GM23248 (cell line): ENCODE measurements at regions not wholly inside any gene's neighbourhood (a gene's known extent, or its start where the extent isn't known, plus 50 kb on each side); places are given as distances from the start of the nearest gene placed in this dataset.

Experiments used
- EZH2 ChIP-seq: fragments of 200-600 bp; sonication (generic); IDR thresholded peaks from 2 replicates; pipeline ENCODE4 v1.6.1; 2018; ENCODE audit warnings: antibody characterized with exemption, mild to moderate bottlenecking; ENCODE audit not compliant: insufficient read depth, poor library complexity, severe bottlenecking
- EZH2phosphoT487 ChIP-seq: fragments of 200-600 bp; sonication (generic); IDR thresholded peaks from 2 replicates; pipeline ENCODE4 v1.6.1; 2018; ENCODE audit warnings: antibody characterized with exemption, moderate library complexity, mild to moderate bottlenecking, low read depth; ENCODE audit not compliant: insufficient read depth

DNA sequence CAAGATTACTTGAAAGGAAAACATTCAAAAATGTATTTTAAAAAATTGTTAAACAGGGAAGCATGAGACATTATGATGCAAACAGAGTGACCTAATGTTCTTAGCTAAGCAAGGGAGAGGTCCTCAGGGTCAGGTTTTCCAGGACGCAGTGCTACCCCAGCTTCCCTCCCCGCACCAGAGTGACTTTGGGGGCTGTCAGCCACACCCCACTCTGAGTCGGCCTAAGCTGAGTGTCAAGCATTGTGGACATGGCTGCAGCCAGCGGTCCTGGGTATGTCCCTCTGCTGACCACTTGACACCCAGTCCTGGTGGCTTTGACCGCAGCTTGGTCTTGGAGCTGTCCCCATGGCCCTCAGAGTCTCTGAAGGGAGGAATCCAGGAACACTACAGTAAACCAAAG is 54.9 kb upstream of the CD93 start:
- no peak for TF ChIP-seq EZH2phosphoT487
- TF ChIP-seq EZH2: no peak
